Lower leg skin (tissue), 3 donors: ENCODE measurements at regions not wholly inside any gene's neighbourhood (a gene's known extent, or its start where the extent isn't known, plus 50 kb on each side); places are given as distances from the start of the nearest gene placed in this dataset.

Experiments
- CTCF ChIP-seq, 3 donors: fragments of 450-650 bp; IDR thresholded peaks; one replicate each; pipeline ENCODE4 v1.5.1; 2016; ENCODE audit warnings: antibody characterized with exemption in 3 of 3, mild to moderate bottlenecking in 3 of 3, moderate library complexity in 2 of 3
- POLR2A ChIP-seq, 2 donors: fragments of 450-650 bp; IDR thresholded peaks; one replicate each; pipeline ENCODE4 v1.6.1; 2016 to 2017; ENCODE audit warnings: antibody characterized with exemption in 2 of 2, mild to moderate bottlenecking in 1 of 2, moderate library complexity in 1 of 2

DNA sequence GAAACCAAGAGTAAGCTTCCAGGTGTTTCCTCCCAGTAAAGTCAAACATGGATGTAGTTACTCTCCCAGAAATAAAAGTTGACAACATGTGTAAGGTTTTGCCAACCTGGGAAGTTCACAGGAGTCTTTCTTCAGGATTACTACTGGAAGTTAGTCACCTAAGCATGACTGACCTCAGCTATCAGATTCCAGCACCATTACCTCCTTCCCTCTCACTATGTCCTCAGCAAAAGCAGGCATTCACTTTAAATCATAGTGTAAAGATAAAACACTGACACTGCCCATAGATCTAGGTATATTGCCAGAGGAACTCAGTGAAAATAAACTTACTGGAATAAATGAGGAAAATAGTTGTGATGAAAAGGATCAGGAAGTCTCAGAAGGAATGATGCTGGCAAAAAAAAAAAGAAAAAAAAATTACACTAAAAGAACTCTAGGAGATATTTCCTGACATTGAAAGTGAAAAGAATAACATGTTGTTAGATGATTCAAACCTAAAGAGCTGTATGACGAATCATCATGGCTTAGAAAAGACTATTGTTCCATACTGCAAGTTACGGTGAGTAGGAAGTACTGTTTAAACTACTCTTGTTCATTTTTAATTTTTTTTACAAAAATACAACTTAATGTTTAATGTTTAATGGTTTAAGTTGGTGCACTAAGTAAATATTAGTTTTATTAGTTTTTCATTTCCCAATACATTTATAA, 484.5 kb upstream of the ZNF804A start:
- no peak for TF ChIP-seq POLR2A (IDR thresholded peaks at IDR 0.05)
- no peak for TF ChIP-seq CTCF (IDR thresholded peaks at IDR 0.05)
